ENCODE measurements at regions not wholly inside any gene's neighbourhood (a gene's known extent, or its start where the extent isn't known, plus 50 kb on each side); places are given as distances from the start of the nearest gene placed in this dataset.
"Not testable (repeated sequence)": the region's sequence is repeated elsewhere in the genome, so short reads cannot be mapped to it uniquely, and the experiment has no call there.

GRCh38 chr14:105662043-105662442, 135.7 kb downstream of the TMEM121 start:
- H3K4me3 Mint-ChIP-seq; H3K36me3 ChIP-seq (ENCODE audit: insufficient read depth); H3K27me3 ChIP-seq (ENCODE audit: insufficient read depth); H3K4me1 ChIP-seq (ENCODE audit: insufficient read depth); H3K27ac ChIP-seq (ENCODE audit: low read depth); DNase-seq (ENCODE audit: low spot score); H3K27ac Mint-ChIP-seq; H3F3A ChIP-seq (replicated peaks; ENCODE audit: low read depth); H2AFZ ChIP-seq; H3K9me2 ChIP-seq (ENCODE audit: insufficient read depth); H3K4me3 ChIP-seq; H3K4me1 Mint-ChIP-seq; H4K20me1 ChIP-seq (replicated peaks; ENCODE audit: insufficient read depth); ATAC-seq; H3K4me2 ChIP-seq; H3K79me2 ChIP-seq (replicated peaks; ENCODE audit: insufficient read depth): not testable (repeated sequence)
- H3K27me3 Mint-ChIP-seq (ENCODE audit: insufficient read depth, low read depth, poor library complexity), result peaks cover 14% of the 10 kb centered on the region
- peaks cover 25% of the 10 kb centered on the region for H3K36me3 Mint-ChIP-seq (ENCODE audit: low read depth)
- peaks cover 80% of the 10 kb centered on the region for H3K9me3 Mint-ChIP-seq

- H3K36me3 Mint-ChIP-seq (ENCODE audit: low read depth), result peaks cover 25% of the 10 kb centered on the region
- not testable (repeated sequence) for H2AFZ ChIP-seq, ATAC-seq
Observed at GRCh38 chr14:105662592-105662991, 136.2 kb downstream of the TMEM121 start.

GRCh38 chr14:105663323-105663722, 136.9 kb downstream of the TMEM121 start:
- not testable (repeated sequence) for DNase-seq (ENCODE audit: low spot score); H3K27ac ChIP-seq (ENCODE audit: low read depth); H3K27ac Mint-ChIP-seq; H3K4me2 ChIP-seq; H3K4me3 Mint-ChIP-seq; ATAC-seq; H3K4me3 ChIP-seq; H3K4me1 Mint-ChIP-seq; H2AFZ ChIP-seq; H3K36me3 ChIP-seq (ENCODE audit: insufficient read depth); H3K4me1 ChIP-seq (ENCODE audit: insufficient read depth); H4K20me1 ChIP-seq (replicated peaks; ENCODE audit: insufficient read depth); H3F3A ChIP-seq (replicated peaks; ENCODE audit: low read depth); H3K9me2 ChIP-seq (ENCODE audit: insufficient read depth); H3K79me2 ChIP-seq (replicated peaks; ENCODE audit: insufficient read depth); H3K27me3 ChIP-seq (ENCODE audit: insufficient read depth)
- Mint-ChIP-seq H3K27me3 (ENCODE audit: insufficient read depth, low read depth, poor library complexity) (peaks cover 14% of the 10 kb centered on the region), H3K36me3 (ENCODE audit: low read depth) (peaks cover 23% of the 10 kb centered on the region), H3K9me3 (peaks cover 78% of the 10 kb centered on the region)

More at GRCh38 chr14:105662592-105662991, 136.2 kb downstream of the TMEM121 start:
- not testable (repeated sequence) for H3K9me2 ChIP-seq (ENCODE audit: insufficient read depth); H3K36me3 ChIP-seq (ENCODE audit: insufficient read depth); H3K4me2 ChIP-seq; H3K4me1 ChIP-seq (ENCODE audit: insufficient read depth); H3K4me1 Mint-ChIP-seq; H3K4me3 ChIP-seq; H3K27me3 ChIP-seq (ENCODE audit: insufficient read depth); H3F3A ChIP-seq (replicated peaks; ENCODE audit: low read depth); H3K27ac Mint-ChIP-seq; DNase-seq (ENCODE audit: low spot score); H3K79me2 ChIP-seq (replicated peaks; ENCODE audit: insufficient read depth); H3K4me3 Mint-ChIP-seq; H3K27ac ChIP-seq (ENCODE audit: low read depth); H4K20me1 ChIP-seq (replicated peaks; ENCODE audit: insufficient read depth)
- peaks cover 80% of the 10 kb centered on the region for H3K9me3 Mint-ChIP-seq
- H3K27me3 Mint-ChIP-seq (ENCODE audit: insufficient read depth, low read depth, poor library complexity), result peaks cover 14% of the 10 kb centered on the region

- not testable (repeated sequence) for H3F3A ChIP-seq (replicated peaks; ENCODE audit: low read depth); H2AFZ ChIP-seq; H3K36me3 ChIP-seq (ENCODE audit: insufficient read depth); H3K4me3 ChIP-seq; H3K79me2 ChIP-seq (replicated peaks; ENCODE audit: insufficient read depth); H3K4me1 ChIP-seq (ENCODE audit: insufficient read depth); DNase-seq (ENCODE audit: low spot score); H3K27ac ChIP-seq (ENCODE audit: low read depth); H3K27ac Mint-ChIP-seq; H3K27me3 ChIP-seq (ENCODE audit: insufficient read depth); H3K9me2 ChIP-seq (ENCODE audit: insufficient read depth); H3K4me3 Mint-ChIP-seq; ATAC-seq; H3K4me2 ChIP-seq; H3K4me1 Mint-ChIP-seq; H4K20me1 ChIP-seq (replicated peaks; ENCODE audit: insufficient read depth)
- peaks cover 78% of the 10 kb centered on the region for H3K9me3 Mint-ChIP-seq
- peaks cover 14% of the 10 kb centered on the region for H3K27me3 Mint-ChIP-seq (ENCODE audit: insufficient read depth, low read depth, poor library complexity)
- H3K36me3 Mint-ChIP-seq (ENCODE audit: low read depth), result peaks cover 24% of the 10 kb centered on the region
Observed at GRCh38 chr14:105663818-105664596, 137.6 kb downstream of the TMEM121 start.
